CD4-positive, alpha-beta T cell treated with Interleukin-10 for 1 hour (primary cell): ENCODE measurements at regions not wholly inside any gene's neighbourhood (a gene's known extent, or its start where the extent isn't known, plus 50 kb on each side); places are given as distances from the start of the nearest gene placed in this dataset.

Source experiments
- DNase-seq: peaks from one replicate; pipeline ENCODE4 v3.0.0-alpha.2; 2020

DNA sequence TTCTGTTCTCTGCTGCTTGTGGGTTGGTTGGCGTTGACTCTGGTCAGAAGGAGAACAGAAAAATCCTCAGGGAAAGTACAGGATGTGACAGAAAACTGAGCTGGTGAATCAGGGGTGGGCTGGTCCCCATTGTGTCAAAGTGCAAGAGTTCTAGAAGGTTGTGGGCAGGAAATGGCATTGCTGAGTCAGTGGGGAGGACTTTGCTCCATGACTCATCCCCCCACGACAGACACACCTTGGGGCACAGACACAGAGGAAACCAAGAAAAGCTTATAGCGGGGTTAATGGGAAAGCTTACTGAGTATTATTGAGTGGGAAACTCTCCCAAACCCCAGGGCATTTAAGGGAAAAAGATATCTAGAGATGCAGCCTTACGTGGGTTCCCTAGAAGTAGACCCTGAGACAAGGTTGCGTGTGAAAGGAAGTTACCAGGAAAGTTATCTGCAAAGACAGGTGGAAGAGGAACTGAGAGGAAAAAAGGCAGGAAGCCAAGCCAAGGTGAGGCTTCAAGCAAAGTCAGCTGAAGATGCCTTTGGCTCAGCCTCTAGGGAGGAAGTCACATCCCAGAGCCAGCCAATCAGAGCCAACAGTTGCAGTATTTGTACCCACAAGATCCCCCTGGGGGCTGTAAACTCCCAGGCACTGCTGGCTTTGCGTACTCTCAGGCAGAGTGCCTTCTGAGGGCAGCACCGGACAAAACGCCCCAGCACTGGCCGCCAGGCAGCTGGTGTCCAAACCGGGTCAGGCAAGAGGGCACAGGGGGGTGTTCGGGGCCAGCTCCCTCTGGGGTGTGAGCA is 86.4 kb downstream of the FOXL1 start:
- peak; percentile 4 for DNase-seq

GRCh38 chr16:86665319-86665675 is 86.9 kb downstream of the FOXL1 start:
- DNase-seq: no peak

GRCh38 chr16:86665929-86666328 is 87.6 kb downstream of the FOXL1 start:
- no peak for DNase-seq

GRCh38 chr16:86667035-86667434 is 88.7 kb downstream of the FOXL1 start:
- no peak for DNase-seq

DNA sequence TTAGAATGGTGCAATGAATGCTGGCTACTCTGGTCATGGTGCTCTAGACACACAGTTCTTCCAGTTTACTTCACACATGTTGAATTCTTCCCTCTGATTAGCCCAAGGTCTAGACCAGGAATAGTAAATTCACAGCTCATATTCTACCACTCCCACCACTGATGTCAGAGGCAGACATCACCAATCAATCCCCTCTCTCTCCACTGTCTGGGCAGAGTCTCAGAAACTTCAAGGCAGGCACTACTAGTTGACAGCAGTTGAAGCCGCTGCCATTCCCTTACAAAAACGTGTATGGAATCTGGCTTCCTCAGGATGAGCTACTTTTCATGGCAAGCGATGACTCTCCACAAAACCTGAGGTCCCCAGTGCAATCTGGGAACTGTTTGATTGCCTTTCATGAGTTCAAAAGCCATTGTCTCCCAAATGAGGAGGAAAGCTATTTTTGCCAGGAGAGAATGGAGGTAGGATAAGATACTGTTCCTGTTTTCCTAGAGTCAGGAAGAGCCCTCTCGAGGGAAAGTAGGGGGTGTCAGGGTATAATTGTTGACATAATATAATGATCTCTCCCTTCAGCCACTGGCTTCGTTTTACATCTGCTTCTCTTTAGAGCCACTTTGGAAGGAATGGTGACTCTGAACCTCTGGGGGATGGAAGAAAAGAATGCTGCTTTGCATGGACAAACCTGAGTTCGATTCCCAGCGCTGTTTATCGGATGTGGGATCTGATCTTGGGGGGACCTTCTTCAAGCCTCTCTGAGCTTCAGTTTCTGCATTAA is 90.0 kb downstream of the FOXL1 start:
- no peak for DNase-seq

DNA sequence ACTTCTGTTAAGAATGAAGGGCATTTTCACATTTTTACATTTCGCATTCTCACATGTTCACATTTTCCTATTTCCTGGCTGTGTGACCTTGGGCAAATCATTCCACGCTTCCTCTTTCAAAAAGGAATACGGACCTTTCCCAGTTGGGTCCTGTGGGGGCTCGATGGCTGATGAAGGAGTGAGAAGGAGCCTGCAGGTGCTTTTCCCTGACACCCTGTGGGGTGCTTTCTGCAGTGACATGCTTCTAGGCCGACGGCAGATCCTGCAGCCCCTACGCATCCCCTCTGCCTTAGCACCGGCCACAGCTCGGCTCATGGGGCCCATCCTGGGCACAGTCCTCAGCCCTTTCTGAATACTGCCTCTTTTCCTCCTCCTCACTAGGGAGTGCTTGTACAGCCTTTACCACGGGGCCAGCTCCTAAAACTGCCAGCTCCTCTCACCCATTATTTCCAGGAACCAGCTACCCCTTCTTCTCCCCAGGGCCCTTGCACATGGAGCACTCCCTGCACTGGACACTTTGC is 91.0 kb downstream of the FOXL1 start:
- DNase-seq: no peak

- DNase-seq: no peak
These were observed 91.8 kb downstream of the FOXL1 start for GRCh38 chr16:86669937-86670749.

DNA sequence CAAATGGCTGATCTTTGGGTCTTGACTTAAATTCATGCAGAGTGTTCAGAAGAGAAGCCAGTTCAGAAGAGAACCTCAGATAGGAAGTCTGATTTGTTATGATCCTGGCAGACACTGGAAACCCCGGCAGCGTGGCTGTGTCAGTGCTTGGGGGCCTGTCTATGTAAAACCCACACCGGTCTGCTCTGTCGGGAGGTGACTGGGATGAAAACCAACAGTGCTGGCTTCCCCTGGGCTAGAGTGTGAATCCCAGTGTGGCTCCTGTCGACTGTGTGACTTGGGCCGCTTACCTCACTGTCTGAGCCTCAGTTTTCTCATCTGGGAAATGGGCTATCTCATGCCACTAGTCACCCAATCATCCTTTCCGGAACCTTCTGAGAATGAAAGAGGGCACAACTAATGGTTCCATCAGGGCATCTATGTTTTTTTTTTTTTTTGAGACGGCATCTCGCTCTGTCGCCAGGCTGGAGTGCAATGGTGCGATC is 92.4 kb downstream of the FOXL1 start:
- no peak for DNase-seq

DNA sequence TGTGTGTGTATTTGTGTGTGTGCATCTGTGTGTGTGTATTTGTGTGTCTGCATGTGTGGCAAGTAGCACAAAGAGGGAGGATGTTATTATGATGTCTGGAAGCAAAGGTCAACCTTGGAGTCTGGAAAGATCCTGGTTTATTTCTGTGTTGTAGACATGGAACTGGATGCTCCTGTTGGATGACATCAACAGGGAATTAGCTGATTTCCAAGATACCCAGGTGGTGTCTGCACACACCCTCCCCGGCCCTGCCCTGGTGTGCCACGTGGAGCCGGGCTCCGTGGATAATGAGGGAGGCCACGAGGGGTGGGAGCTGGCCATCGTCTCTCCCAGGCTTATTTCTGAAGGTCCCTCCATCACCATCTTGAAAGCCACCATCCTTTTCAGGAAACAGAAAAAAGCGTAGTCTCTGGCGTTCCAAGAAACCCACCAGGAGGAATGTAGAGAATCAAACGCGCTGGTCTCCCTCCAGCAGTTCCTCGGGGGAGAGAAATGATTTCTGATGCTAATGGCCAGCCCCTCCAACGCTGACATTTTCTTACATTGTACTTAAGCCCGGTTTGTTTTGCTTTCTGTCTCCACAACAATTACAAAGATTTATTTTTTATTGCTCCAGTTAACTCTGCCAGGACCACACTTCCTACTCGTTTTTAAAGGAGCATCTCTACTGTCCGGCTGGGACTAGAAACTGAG is 93.3 kb downstream of the FOXL1 start:
- DNase-seq: no peak

- DNase-seq: no peak
These were observed 94.0 kb downstream of the FOXL1 start for GRCh38 chr16:86672179-86672863.

DNA sequence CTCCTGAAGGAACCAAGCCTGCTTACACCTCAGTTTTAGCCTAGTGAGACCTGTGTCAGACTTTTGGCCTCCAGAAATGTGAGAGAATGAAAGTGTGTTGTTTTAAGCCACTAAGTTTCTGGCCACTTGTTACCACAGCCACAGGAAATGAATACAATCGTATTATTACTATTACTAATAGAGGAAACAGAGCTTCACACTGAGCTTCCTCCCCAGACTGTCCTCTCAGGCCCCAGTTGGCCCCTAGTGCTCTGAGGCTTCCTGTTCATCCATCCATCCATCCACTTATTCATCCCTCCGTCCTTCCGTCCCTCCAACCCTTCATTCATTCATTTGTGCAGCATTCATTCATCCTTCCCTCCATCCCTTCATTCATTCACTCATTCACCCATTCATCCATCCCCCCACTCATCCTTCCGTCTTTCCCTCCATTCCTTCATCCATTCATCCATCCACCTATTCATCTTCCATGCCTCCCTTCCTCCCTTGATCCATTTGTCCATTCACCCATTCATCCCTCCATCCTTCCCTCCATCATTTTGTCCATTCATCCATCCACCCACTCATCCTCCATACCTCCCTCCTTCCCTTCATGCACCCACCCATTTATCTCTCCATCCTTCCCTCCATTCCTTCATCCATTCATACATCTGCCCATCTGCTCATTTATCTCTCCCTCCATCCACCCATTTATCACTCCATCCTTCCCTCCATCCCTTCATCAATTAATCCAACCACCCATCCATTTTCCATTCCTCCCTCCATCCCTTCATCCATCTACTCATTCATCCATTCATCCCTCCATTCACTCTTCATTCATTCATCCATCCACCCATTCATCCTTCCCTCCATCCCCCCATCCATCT is 95.0 kb downstream of the FOXL1 start:
- DNase-seq: no peak

DNA sequence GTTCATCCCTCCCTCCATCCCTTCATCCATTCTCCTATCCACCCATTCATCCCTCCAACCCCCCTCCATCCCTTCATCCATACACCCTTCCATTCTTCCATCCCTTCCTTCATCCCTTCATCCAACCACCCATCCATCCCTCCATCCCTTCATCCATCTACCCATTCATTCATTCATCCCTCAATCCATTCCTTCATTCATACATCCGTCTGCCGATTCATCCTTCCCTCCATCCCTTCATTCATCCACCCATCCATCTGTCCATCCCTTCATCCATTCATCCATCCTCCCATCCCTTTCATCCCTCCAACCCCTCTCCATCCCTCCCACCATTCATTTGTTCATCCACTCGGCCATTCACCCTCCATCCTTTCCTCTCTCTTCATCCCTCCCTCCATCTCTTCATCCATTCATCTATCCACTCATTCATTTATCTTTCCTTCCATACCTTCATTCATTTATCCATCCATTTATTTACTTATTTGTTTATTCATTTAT is 95.7 kb downstream of the FOXL1 start:
- DNase-seq: no peak

DNA sequence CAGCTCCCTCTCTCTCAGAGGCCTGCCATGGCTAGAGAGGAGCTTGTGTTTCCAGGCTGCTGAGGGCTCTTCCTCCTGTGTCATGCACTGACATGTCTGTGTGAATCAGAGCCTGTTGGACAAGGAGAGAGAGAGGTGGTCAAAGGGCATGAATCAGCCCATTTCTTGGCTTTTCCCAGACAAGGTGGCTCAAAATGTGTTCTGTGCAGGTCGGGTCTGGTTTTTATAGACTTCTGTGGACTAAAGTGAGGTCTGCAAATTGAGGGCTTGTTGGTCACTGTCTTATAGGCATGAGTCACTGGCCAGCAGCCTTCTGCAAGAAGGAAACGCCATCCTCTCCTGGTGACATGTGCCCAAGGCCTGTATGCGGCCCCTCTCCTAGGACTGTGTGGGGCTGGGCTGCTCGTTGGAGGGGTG is 97.9 kb downstream of the FOXL1 start:
- DNase-seq: no peak

GRCh38 chr16:86679490-86679889 is 101.1 kb downstream of the FOXL1 start:
- no peak for DNase-seq

- DNase-seq: no peak
These were observed 101.8 kb downstream of the FOXL1 start for GRCh38 chr16:86680162-86680561.

DNA sequence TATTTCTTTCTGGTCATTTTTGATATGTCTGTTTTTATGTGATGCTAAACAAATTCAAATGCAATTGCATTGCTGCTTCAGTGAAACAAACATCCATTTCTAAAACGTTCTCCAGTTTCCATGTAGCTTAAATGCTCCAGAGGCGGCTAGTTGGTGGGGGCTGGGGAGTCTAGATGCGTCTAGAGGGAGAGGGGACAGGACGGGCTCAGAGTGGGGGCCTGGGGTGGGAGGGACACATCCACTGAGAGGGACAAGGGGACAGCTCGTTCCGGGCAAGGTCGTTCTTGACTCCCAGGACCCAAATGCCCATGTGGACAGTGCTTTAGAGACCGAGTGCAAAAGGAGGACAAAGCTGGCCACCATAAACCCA is 102.3 kb downstream of the FOXL1 start:
- DNase-seq: no peak

DNA sequence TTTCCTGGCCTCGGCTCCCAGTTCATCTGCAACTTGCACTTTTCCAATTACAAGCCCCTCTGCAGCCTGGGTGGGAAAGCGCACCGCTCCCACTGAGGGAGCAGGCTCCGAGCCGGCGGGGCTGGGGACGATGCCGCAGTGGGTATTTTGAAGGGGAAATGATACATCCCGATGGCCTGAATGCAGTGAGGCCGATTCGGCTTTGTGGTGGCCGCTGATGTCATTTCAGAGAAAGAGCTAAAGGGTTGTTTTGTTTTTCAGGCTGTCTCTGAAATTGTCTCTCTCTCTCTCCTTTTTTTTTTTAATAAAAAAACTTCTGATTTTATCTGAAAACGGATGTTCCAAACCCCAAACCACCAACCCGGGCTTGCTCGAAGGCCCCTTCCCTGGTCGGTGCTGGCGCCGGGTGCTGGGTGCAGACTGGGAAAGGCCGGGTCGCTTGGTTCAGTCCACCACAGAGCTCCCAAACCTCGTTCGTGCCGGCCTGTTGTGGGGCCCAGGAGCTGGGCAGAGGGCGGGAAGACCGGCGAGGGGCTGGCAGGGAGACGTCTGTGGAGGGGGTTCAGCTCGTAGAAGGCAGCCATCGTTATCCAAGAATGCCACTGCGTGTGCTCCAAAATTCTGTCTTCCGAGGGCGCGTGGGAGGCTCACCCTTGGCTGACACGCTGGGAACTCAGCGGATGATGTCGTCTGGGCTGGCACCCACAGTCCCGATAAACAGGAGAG is 102.8 kb downstream of the FOXL1 start:
- DNase-seq: no peak

GRCh38 chr16:86681757-86682106 is 103.4 kb downstream of the FOXL1 start:
- no peak for DNase-seq

DNA sequence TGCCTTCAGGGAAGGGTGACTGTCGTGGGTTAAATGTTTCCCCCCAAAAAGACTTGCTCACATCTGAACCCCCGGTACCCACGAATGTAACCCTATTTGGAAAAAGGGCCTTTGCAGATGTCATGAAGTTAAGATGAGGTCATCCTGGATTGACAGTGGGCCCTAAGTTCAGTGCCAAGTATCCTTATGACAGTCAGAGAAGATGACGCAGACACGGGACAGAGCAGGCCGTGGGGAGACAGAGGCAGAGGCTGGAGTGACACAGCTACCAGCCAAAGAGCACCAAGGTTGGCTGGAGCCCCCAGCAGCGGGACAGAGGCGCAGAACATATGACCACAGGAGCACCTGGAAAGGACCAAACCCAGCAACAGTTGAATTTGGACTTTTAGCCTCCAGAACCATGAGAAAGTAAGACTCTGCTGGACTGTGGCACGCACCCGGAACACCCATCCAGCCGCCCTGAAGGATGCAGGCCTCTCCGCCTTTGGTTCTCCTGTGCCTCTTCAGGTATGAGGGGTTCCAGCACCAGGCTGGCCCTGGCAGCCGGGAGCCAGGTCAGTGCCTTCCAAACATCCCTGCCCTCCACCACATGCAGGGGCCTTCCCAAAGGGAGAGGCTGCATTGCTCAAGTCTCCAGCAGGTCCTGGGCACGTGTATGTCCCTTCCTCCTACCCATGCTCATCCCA is 104.0 kb downstream of the FOXL1 start:
- DNase-seq: no peak
